Nephron progenitor cell (in vitro differentiated cells): ENCODE measurements at regions not wholly inside any gene's neighbourhood (a gene's known extent, or its start where the extent isn't known, plus 50 kb on each side); places are given as distances from the start of the nearest gene placed in this dataset.

ENCODE experiments used
- DNase-seq: peaks from one replicate; pipeline ENCODE4 v3.0.0; 2021
- H3K27ac Mint-ChIP-seq: 2 replicates; pipeline ENCODE4 v1.8.0; 2021; ENCODE audit warnings: mild to moderate bottlenecking, moderate library complexity, mixed read lengths
- H3K27me3 Mint-ChIP-seq: 2 replicates; pipeline ENCODE4 v1.8.0; 2021; ENCODE audit warnings: mild to moderate bottlenecking, low read depth, mixed read lengths; ENCODE audit not compliant: poor library complexity
- H3K36me3 Mint-ChIP-seq: 2 replicates; pipeline ENCODE4 v1.8.0; 2021; ENCODE audit warnings: low read depth, mixed read lengths
- H3K4me1 Mint-ChIP-seq: 2 replicates; pipeline ENCODE4 v1.8.0; 2021; ENCODE audit warnings: mixed read lengths
- H3K4me3 Mint-ChIP-seq: 2 replicates; pipeline ENCODE4 v1.8.0; 2021; ENCODE audit warnings: mild to moderate bottlenecking, moderate library complexity, mixed read lengths
- H3K9me3 Mint-ChIP-seq: 2 replicates; pipeline ENCODE4 v1.8.0; 2021; ENCODE audit warnings: mild to moderate bottlenecking, moderate library complexity, mixed read lengths
- TF ChIP-seq, protein P1 (sequence below): fragments of 200-600 bp; sonication (generic); IDR thresholded peaks from 2 replicates; pipeline ENCODE4 v1.5.0; 2021; ENCODE audit warnings: antibody characterized with exemption

DNA sequence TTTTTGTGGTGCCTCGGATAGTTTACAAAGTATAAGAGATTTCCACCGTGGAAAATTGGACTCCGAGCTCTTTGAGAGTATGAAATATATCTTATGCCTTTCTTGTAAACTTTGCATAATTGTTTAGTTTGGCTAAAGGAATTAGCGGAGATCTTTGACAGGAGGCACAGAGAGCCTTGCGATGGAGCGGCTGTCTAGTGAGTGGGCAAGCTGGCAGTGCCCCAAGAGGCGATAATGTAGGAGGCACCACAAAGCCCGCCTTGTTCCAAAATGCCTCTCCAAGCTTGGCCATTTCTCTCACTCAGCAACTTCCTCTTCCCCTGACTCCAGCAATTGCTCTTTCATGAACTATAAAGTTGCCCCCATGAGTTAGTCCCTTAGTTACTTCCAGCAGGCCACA, 270.1 kb upstream of the PRICKLE1 start:
- H3K36me3 Mint-ChIP-seq = no peaks in the 10 kb centered on the region
- no peaks in the 10 kb centered on the region for H3K27me3 Mint-ChIP-seq
- no peak overlapping the region for H3K4me3 Mint-ChIP-seq
- no peak for DNase-seq
- H3K27ac Mint-ChIP-seq = no peak overlapping the region
- TF ChIP-seq, protein P1, sequence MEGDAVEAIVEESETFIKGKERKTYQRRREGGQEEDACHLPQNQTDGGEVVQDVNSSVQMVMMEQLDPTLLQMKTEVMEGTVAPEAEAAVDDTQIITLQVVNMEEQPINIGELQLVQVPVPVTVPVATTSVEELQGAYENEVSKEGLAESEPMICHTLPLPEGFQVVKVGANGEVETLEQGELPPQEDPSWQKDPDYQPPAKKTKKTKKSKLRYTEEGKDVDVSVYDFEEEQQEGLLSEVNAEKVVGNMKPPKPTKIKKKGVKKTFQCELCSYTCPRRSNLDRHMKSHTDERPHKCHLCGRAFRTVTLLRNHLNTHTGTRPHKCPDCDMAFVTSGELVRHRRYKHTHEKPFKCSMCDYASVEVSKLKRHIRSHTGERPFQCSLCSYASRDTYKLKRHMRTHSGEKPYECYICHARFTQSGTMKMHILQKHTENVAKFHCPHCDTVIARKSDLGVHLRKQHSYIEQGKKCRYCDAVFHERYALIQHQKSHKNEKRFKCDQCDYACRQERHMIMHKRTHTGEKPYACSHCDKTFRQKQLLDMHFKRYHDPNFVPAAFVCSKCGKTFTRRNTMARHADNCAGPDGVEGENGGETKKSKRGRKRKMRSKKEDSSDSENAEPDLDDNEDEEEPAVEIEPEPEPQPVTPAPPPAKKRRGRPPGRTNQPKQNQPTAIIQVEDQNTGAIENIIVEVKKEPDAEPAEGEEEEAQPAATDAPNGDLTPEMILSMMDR = no peak
- peaks cover 8% of the 10 kb centered on the region for H3K4me1 Mint-ChIP-seq
- H3K9me3 Mint-ChIP-seq = peaks cover 4% of the 10 kb centered on the region

DNA sequence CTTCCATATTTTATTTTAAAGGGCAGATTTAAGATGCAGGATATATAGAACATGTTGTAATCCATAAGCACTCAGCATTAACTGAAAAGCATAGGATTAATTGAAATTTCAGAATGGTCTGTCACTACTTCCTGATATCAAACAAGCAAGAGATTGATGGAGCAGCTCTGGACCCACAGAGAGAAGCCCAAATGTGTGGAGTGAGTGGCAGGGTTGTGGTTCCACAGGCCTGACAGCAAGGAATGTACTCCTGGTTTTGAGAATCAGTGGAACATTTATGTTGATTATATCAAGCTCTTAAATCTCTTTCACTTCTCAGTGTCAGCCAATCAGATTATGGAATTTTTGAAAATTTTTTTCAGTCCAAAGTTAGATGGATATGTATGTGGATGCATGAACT, 267.6 kb upstream of the PRICKLE1 start:
- Mint-ChIP-seq H3K4me1 (peaks cover 8% of the 10 kb centered on the region), H3K4me3 (no peak overlapping the region), H3K27ac (no peak overlapping the region), H3K27me3 (no peaks in the 10 kb centered on the region), H3K36me3 (no peaks in the 10 kb centered on the region), H3K9me3 (peaks cover 4% of the 10 kb centered on the region)
- DNase-seq = no peak
- TF ChIP-seq, protein P1 = no peak

DNA sequence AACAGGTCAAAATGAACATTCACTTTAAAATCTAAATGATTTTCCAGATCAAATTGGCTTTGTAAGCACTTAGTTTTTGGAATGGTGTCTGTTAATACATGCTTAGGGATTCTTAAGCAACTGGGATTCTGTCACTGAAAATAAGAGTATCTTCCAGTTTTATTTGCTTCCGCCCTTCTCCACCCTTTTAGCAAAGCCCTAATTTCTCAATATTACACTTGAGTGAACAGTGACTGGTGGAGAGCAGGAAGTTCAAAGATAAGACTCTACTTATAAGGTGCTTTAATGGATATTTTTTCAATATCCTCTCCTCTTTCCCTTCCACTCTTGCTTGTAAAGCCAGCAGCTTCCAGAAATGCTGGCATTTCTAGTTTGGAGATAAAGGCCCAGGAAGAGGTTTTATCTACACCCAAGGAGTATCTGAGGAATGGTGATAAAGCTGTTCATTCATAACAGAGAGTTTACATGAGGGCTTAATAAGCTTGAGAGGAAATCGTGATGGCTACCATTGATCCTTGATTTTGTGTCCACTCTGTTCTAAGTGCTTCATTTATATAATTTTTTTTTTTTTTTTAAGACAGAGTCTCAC, 265.9 kb upstream of the PRICKLE1 start:
- Mint-ChIP-seq H3K4me3 (no peak overlapping the region), H3K27ac (no peak overlapping the region)

DNA sequence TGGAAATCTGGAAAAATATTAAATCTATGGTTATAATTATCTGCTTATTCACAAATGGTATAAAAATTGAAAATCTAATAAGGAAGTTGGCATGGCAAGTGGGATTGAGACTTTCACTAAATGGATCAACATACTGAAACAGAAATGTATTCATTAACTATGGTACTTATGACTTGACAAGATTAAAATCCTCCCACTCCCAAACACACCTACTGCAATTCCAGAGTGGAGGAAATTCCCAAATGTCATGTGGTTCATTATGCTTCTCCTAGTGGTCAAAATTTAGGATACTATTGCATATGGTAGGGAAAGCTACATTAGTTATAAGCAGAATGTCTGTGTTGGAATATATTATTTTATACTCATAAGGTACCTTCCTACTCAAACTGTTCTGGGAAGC, 265.3 kb upstream of the PRICKLE1 start:
- H3K9me3 Mint-ChIP-seq = peaks cover 4% of the 10 kb centered on the region
- H3K4me1 Mint-ChIP-seq = peaks cover 8% of the 10 kb centered on the region
- H3K27ac Mint-ChIP-seq = no peak overlapping the region
- TF ChIP-seq, protein P1 = no peak
- no peak overlapping the region for H3K4me3 Mint-ChIP-seq
- DNase-seq = no peak
- no peaks in the 10 kb centered on the region for H3K36me3 Mint-ChIP-seq
- H3K27me3 Mint-ChIP-seq = no peaks in the 10 kb centered on the region

More for the DNA sequence above, 265.9 kb upstream of the PRICKLE1 start:
- no peaks in the 10 kb centered on the region for H3K27me3 Mint-ChIP-seq
- H3K9me3 Mint-ChIP-seq = peaks cover 4% of the 10 kb centered on the region
- no peaks in the 10 kb centered on the region for H3K36me3 Mint-ChIP-seq
- DNase-seq = no peak
- peaks cover 8% of the 10 kb centered on the region for H3K4me1 Mint-ChIP-seq
- TF ChIP-seq, protein P1 = no peak

DNA sequence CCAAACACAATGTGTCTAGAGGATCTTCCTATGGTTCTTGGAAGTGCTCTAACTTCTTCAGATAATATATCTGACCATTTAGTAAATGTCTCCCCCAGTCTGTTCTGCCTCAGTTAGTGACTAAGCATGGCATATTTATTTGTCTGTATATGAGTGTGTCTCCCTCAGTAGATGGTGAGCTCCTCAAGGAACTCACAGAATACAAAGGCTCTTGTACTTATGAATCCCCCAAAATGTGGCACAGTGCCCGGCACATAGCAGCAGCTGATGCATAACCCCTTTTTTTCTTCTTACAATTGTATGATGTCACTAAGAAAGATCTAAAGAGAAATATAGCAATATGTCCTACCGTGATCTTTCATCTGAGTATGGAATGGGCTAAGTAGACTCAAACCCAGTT, 264.7 kb upstream of the PRICKLE1 start:
- no peak for DNase-seq
- TF ChIP-seq, protein P1 = no peak
- H3K4me1 Mint-ChIP-seq = peaks cover 8% of the 10 kb centered on the region
- H3K4me3 Mint-ChIP-seq = no peak overlapping the region
- H3K36me3 Mint-ChIP-seq = no peaks in the 10 kb centered on the region
- no peaks in the 10 kb centered on the region for H3K27me3 Mint-ChIP-seq
- H3K9me3 Mint-ChIP-seq = peaks cover 4% of the 10 kb centered on the region
- H3K27ac Mint-ChIP-seq = no peak overlapping the region

DNA sequence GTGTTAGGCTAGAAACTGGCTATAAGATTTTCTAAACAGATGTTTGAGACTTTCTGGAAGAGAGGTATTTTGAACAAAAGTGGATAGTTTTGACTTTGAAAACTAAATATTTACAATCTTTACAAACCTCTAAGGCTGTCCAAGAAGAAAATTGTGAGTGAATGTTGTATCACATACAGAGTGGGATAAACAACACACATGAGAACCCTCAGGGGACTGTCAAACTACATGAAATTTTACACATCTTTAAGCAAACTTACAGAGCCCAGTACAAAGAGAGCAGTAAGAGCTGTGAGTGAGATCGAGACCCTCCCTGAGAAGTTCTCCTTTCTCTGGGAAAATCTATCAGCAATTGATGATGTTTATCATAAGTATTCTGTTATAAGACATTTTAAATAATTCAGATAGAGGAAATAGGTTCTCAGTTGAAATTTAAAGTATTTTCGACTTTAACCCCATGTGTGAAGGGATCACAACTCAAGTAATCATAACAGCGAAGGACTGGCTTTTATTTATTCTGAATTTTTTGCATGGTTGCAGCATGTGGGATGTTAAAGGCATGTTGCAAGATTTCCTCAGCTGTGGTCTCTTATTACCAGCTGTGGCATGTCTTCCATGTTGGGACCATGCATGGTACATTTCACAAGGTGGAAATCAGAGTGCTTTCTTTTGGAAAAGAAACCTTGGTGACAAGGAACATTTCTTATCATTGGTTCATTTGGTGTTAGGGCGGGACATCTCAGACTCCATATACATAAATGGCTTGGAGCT, 264.0 kb upstream of the PRICKLE1 start:
- peaks cover 4% of the 10 kb centered on the region for H3K9me3 Mint-ChIP-seq
- no peaks in the 10 kb centered on the region for H3K36me3 Mint-ChIP-seq
- no peaks in the 10 kb centered on the region for H3K27me3 Mint-ChIP-seq
- TF ChIP-seq, protein P1 = no peak
- no peak overlapping the region for H3K4me3 Mint-ChIP-seq
- DNase-seq = no peak
- H3K4me1 Mint-ChIP-seq = peaks cover 8% of the 10 kb centered on the region
- H3K27ac Mint-ChIP-seq = no peak overlapping the region
